GM12878 (cell line): ENCODE measurements at regions not wholly inside any gene's neighbourhood (a gene's known extent, or its start where the extent isn't known, plus 50 kb on each side); places are given as distances from the start of the nearest gene placed in this dataset.

ENCODE experiments used
- CREB1 ChIP-seq: IDR thresholded peaks from 2 replicates; pipeline ENCODE4 v1.6.1; 2012; ENCODE audit warnings: low read depth, mild to moderate bottlenecking, inconsistent platforms
- HCFC1 ChIP-seq: fragments of 150-350 bp; IDR thresholded peaks from 2 replicates; pipeline ENCODE4 v1.6.1; 2014; ENCODE audit warnings: low read length
- RELA ChIP-seq: fragments of 450-650 bp; IDR thresholded peaks from 2 replicates; pipeline ENCODE4 v1.8.0; 2014; ENCODE audit warnings: borderline replicate concordance; ENCODE audit not compliant: partially characterized antibody
- TF ChIP-seq, protein P1 (sequence below), 3 experiments: IDR thresholded peaks in 2 of 3; conservative IDR thresholded peaks in 1 of 3; 2 replicates each; pipeline ENCODE4 v1.5.1; 2011; ENCODE audit warnings: low read depth in 3 of 3, low read length in 3 of 3, mild to moderate bottlenecking in 3 of 3, control low read depth in 2 of 3, moderate library complexity in 2 of 3, inconsistent platforms in 1 of 3, mixed read lengths in 1 of 3; ENCODE audit not compliant: control insufficient read depth in 2 of 3, insufficient read depth in 1 of 3; ENCODE audit errors: extremely low read depth in 1 of 3
- TF ChIP-seq, protein P2 (sequence below): fragments of 450-650 bp; conservative IDR thresholded peaks from 2 replicates; pipeline ENCODE4 v1.6.1; 2017; ENCODE audit warnings: mild to moderate bottlenecking, moderate library complexity
- TF ChIP-seq, protein P3 (sequence below): fragments of 150-350 bp; IDR thresholded peaks from 2 replicates; pipeline ENCODE4 v1.6.1; 2014; ENCODE audit warnings: mild to moderate bottlenecking, low read depth, low read length
- TF ChIP-seq, protein P4 (sequence below): fragments of 450-650 bp; IDR thresholded peaks from 2 replicates; pipeline ENCODE4 v1.6.1; 2017; ENCODE audit warnings: low read depth, mild to moderate bottlenecking, moderate library complexity

DNA sequence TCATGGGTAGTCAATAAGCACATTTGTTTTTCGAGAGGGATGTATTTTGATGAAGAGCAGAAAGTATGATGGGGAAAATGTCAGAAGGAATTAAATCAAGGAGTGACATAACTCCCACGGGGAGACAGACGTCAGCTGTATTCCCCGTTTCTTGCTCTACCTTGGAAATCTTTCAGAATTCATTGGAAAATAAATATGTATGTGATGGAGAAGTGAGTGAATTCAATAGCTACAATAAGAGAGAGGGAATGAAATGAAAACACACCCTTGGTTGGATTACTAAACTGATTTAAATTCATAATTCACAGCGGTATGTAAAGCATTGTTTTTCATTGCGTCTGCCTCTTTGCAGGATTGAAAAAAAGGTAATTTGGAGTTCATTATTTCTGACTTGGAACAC, 209.7 kb upstream of the KLF4 start (continued):
- TF ChIP-seq, protein P1, sequence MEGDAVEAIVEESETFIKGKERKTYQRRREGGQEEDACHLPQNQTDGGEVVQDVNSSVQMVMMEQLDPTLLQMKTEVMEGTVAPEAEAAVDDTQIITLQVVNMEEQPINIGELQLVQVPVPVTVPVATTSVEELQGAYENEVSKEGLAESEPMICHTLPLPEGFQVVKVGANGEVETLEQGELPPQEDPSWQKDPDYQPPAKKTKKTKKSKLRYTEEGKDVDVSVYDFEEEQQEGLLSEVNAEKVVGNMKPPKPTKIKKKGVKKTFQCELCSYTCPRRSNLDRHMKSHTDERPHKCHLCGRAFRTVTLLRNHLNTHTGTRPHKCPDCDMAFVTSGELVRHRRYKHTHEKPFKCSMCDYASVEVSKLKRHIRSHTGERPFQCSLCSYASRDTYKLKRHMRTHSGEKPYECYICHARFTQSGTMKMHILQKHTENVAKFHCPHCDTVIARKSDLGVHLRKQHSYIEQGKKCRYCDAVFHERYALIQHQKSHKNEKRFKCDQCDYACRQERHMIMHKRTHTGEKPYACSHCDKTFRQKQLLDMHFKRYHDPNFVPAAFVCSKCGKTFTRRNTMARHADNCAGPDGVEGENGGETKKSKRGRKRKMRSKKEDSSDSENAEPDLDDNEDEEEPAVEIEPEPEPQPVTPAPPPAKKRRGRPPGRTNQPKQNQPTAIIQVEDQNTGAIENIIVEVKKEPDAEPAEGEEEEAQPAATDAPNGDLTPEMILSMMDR (IDR thresholded peaks at IDR 0.05 in 2 of 3, conservative IDR thresholded peaks at IDR 0.05 in 1 of 3; ENCODE audit: control insufficient read depth in 2 of 3, extremely low read depth in 1 of 3, insufficient read depth in 1 of 3, low read depth in 3 of 3, low read length in 3 of 3) = no peak
- TF ChIP-seq CREB1 (no peak), HCFC1 (no peak), RELA (no peak)
- TF ChIP-seq, protein P2, sequence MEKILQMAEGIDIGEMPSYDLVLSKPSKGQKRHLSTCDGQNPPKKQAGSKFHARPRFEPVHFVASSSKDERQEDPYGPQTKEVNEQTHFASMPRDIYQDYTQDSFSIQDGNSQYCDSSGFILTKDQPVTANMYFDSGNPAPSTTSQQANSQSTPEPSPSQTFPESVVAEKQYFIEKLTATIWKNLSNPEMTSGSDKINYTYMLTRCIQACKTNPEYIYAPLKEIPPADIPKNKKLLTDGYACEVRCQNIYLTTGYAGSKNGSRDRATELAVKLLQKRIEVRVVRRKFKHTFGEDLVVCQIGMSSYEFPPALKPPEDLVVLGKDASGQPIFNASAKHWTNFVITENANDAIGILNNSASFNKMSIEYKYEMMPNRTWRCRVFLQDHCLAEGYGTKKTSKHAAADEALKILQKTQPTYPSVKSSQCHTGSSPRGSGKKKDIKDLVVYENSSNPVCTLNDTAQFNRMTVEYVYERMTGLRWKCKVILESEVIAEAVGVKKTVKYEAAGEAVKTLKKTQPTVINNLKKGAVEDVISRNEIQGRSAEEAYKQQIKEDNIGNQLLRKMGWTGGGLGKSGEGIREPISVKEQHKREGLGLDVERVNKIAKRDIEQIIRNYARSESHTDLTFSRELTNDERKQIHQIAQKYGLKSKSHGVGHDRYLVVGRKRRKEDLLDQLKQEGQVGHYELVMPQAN = no peak
- TF ChIP-seq, protein P3, sequence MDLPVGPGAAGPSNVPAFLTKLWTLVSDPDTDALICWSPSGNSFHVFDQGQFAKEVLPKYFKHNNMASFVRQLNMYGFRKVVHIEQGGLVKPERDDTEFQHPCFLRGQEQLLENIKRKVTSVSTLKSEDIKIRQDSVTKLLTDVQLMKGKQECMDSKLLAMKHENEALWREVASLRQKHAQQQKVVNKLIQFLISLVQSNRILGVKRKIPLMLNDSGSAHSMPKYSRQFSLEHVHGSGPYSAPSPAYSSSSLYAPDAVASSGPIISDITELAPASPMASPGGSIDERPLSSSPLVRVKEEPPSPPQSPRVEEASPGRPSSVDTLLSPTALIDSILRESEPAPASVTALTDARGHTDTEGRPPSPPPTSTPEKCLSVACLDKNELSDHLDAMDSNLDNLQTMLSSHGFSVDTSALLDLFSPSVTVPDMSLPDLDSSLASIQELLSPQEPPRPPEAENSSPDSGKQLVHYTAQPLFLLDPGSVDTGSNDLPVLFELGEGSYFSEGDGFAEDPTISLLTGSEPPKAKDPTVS = no peak
- TF ChIP-seq, protein P4, sequence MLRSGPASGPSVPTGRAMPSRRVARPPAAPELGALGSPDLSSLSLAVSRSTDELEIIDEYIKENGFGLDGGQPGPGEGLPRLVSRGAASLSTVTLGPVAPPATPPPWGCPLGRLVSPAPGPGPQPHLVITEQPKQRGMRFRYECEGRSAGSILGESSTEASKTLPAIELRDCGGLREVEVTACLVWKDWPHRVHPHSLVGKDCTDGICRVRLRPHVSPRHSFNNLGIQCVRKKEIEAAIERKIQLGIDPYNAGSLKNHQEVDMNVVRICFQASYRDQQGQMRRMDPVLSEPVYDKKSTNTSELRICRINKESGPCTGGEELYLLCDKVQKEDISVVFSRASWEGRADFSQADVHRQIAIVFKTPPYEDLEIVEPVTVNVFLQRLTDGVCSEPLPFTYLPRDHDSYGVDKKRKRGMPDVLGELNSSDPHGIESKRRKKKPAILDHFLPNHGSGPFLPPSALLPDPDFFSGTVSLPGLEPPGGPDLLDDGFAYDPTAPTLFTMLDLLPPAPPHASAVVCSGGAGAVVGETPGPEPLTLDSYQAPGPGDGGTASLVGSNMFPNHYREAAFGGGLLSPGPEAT = no peak
